ENCODE measurements at regions not wholly inside any gene's neighbourhood (a gene's known extent, or its start where the extent isn't known, plus 50 kb on each side); places are given as distances from the start of the nearest gene placed in this dataset.

DNA sequence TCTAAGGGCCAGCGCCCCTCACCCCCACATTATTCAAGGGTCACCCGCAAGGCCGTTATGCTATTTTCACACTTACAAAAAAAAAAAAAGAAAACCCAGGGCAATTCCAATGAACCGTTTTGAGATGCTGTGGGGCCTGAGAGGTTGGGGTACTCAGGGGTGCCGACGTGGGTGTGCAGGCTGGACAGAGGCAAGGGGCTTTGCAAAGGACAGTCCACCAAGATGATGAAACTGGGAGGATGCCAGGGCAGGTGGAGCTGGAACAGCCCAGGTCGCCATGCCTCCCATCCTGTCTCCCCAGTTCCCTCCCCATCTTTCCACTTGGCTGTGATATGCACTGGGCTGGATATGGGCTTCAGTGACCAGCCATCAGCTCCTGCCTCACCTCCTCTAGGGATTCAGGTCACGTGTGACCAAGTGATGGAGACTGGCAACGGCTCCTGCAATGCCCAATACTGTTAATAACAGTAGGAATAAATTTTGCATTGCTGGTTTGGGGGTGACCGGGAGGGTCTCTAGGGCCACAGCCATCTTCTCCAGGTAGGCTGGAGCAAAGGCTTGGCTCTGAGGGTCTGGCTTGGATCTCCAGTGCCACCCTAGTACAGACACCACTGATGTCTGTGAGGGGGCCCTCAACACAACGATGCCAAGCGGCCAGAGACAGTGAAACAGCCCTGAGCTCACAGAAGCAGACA, 151.3 kb upstream of the TNRC6C start:
- DNase-seq (ENCODE audit: low spot score): peak; percentile 66
- intact Hi-C loops (cut with DNase I): no loop called here

DNA sequence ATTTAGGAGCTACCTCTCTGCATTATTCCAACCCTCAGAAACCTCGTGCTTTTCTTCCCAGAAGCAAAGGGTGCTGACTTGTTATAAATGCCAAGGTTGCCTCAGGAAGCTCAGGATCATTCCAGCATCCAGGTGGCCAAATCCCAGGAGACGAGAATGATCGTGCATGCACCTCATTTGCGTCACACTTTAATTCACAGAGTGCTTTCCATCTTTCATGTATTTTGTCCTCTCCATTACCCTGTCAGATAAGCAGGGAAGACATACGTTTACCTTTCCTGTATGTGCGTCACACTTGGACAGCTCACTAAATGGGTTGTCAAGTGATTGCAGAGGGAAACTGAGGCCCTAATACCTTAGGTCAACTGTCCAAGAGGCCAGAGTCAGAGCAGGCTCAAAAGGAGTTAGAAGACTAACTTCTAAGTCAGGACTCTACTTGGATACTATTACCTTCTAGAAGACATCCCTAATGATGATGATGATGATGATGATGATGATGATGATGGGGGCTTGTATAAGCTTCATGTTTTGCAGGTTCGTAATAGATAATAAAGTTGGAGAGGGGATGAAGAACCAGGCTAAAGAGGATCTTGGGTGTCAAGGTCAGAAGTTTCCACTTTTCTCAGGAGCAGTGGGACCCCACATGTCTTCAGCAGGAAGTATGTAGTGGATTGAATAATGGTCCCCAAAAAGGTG, 150.6 kb upstream of the TNRC6C start:
- intact Hi-C loops (cut with DNase I): no loop called here
- DNase-seq (ENCODE audit: low spot score): peak; percentile 5

DNA sequence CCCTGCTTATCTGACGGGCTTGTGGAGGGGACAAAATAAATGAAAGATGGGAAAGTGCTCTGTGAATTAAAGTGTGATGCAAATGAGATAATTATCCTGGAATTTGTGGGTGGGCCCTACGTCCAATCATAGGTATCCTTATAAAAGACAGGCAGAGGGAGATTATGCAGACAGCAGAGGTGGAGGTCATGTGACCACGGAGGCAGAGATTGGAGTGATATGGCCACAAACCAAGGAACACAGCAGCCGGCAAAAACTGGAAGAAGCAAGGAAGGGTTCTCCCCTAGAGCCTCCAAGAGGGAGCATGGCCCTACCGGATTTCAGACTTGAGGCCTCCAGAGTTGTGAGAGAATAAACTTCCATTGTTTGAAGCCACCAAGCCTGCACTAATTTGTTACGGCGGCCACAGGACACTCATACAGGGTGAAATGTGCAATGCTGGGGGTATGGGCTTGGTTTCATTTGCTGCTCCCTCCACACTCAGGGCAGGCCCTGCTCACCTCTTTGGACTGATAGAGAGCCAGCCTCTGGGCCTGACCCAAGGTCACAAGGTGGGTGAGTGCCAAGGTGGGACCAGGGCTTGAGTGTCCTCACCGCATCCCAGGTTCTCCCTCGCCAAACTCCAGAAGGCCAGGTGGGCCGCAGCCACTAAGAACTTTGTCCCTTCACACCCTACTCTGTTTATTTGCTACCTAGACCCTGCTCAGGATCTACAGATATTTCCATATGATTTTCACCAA, 149.6 kb upstream of the TNRC6C start:
- peak; percentile 76 for DNase-seq (ENCODE audit: low spot score)
- intact Hi-C loops (cut with DNase I): no loop called here

DNA sequence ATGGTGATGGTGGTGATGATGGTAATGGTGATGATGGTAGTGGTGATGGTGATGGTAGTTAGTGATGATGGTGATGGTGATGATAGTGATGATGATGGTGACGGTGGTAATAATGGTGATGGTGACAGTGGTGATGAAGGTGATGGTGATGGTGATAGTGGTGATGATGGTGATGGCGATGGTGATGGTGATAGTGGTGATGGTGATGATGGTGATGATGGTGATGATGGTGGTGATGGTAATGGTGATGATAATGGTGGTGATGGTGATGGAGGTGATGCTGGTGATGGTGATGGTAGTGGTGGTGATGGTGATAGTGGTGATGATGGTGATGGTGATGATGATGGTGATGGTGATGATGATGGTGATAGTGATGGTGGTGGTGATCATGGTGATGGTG, 148.7 kb upstream of the TNRC6C start:
- no peak for DNase-seq (ENCODE audit: low spot score)
- intact Hi-C loops (cut with DNase I): no loop called here

DNA sequence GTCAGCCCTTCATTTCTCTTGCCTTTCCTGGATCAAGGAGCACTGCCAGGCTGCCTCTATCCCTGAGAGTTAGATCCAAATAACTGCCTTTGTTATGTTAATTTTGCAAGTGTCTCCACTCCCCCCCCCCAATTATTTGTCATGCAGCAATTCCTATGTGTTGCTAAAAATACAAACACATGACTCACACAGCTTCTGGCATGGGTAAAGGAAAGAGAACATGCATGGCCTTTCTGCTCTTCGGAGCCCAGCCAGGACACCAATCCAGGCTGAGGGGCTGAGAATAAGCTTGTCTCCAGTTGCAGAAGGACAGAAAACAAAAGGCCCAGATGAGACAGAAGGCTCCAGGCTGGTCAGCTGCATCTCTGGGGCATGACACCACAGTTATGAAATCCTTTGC, 148.0 kb upstream of the TNRC6C start:
- intact Hi-C loops (cut with DNase I): no loop called here
- peak; percentile 87 for DNase-seq (ENCODE audit: low spot score)

DNA sequence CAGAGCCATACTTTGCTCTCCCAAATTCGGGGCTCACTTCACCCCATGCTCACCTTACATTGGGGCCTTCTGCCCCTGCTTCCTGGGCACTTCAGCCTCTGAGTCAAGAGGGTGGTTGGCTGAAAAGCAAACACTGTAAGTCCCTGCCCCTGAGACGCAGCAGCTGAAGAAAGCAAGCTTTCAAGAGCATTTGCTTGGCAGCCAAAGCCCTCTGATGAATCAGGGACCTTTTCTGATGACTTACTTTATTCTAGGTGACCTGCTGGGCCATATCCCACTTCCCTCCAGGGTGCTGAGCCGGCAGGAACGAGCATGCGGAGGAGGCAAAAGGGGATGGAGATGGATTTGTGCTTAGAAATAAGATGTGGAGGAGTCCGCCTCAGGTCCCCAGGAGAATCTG, 147.0 kb upstream of the TNRC6C start:
- DNase-seq (ENCODE audit: low spot score): peak; percentile 77
- intact Hi-C loops (cut with DNase I): no loop called here

DNA sequence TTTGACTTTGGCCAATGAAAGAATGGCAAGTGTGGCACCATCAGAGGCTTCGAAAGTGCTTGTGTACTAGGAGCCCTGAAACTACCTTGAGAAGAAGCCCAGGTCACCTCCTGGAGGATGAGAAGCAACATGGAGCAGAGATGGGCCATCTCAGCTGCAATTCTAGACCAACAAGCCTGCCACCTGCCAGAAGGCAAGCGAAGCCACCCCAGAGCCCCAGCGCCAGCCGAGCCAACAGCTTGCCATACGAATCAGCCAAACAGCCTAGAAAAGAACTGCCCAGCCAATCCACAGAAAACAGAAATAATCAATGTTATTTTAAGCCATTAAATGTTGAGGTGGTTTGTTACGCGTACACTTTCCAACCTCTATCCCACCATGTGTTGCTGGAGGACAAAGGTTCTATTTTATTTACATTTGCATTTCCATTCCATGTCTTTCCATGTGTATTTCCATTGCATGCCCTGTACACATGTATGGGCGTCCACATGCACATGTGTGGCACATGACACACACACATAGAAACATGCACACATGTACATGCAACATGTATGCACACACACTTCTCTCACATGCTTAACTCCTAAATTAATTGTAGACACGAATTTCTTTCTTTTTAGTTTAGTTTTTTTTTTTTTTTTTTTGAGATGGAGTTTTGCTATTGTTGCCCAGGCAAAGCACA, 144.3 kb upstream of the TNRC6C start:
- intact Hi-C loops (cut with DNase I): loop anchor here in 1 of 2 donors (1.0 kb wide), 1 partner anchor 12 kb away; no protein-coding TSS in a partner anchor
- DNase-seq (ENCODE audit: low spot score): no peak

DNA sequence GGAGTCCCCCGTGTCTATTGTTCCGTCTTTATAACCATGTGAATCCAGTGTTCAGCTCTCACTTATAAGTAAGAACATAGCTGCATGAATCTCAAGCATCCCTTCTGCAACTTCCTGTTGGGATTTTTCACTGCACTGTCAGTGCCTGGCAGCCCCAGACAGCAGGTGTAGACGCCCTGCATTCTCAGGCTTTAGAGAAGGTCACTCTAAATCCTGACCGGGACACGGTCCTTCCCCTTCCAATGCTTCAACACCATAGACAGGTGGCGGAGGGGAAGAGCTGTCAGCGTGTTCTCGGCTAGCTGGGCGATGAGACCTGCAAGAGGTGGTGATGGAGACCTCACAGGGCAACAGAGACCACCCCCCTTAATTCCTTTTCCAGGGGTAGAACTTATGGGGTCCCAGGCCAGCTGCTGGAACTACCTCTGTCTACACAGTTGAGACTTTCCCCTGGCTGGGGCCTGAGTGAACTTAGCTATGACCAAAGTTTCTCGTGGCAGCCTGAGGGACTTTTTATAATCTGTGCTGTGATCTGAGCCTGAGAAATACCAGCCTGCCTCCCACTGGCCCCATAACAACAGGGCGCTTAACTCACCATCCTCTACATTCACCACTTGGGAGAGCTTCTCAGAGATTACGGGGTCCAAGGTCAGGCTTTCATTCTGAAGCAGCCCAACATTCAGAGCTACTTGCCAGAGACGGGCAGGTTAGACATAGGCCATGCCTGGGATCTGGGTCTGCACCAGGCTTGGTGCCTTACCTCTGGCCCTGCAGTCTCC, 143.2 kb upstream of the TNRC6C start:
- intact Hi-C loops (cut with DNase I): no loop called here
- peak; percentile 37 for DNase-seq (ENCODE audit: low spot score)

DNA sequence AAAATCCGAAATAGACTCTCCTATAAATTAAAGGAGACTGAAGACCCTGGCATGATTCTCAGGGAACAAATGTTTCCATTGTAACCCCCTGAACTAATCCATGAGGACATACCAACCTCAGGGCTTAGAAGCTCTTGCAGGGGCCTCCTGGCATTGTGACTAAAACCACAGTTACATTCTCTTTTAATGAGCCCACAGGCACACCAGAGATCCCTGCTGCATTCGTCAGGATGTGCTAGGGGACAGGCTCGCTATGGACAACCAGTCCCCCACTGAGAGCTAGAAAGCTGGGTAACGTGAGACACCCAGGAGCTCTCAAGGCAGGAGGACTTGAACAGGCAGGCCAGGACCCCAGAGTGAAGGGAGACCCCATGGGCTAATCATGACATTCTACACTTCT, 140.6 kb upstream of the TNRC6C start:
- no peak for DNase-seq (ENCODE audit: low spot score)
- intact Hi-C loops (cut with DNase I): no loop called here

DNA sequence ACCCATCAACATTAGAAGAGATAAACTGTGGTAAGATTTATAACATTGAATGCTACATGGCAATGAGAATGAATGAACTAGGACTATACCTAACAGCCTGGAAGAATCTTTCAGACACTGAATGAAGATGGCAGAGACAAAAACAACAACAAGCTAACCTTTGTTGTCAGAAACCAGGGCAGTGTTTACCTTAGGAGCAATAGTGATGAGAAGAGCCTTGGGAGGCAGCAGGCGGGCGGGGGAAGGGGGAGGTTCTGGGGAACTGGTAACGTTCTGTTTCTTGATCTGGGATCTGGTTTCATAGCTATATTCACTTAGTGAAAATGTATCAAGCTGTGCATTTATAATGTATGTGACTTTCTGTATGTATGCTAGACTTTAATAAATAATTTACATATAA, 139.0 kb upstream of the TNRC6C start:
- DNase-seq (ENCODE audit: low spot score): peak; percentile 48
- intact Hi-C loops (cut with DNase I): no loop called here

DNA sequence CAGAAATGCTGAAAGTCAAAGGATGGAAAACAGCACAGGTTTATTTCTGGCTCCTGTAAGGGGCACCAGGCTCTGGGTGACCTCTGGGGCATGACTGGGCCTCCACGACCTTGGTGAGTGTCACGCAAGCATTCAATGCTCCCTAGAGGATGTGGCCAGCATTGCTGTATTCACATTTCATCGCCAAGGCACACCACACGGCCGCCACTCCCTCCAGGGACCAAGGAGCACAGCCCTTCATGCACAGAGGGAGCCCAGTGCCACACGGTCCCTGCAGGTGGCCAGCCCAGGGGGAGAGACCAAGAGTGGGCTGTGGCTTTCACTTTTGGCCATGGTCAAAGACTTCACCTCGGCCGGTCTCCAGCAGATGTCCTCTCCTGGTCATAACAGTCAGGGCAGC, 137.4 kb upstream of the TNRC6C start:
- DNase-seq (ENCODE audit: low spot score): peak; percentile 74
- intact Hi-C loops (cut with DNase I): no loop called here

DNA sequence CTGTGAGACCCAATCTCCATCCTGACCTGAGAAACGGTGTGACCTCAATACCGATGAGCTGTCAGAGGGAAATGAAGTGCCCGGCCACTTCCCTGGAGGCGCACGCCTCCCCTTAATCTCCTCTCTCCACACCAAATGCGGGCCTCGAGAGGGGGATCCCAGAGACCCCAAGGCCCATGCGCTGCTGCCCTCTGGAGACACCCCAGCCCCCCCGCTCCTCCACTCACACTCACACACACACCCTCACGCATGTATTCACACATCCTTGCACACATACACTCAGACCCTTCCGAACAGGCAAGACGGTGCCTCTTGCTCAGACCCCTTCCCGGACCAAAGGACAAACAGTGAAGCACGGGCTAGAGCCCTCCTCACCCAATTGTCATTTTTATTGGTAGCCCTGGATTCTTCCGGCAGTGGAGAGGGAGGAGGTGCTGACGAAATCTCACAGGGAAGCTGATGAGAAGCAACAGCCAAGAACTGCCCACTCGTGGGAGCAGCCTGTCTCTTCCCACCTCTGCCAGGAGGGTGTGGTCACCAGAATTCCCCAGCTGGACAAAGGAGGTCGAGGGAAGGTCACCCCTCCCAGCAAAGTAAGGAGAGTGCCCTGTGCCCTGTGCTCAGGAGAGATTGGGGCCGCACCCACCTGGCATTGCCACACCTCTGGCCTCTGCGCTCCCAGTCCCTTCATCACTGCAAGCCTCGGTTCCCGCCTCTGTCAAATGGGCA, 136.0 kb upstream of the TNRC6C start:
- intact Hi-C loops (cut with DNase I): no loop called here

DNA sequence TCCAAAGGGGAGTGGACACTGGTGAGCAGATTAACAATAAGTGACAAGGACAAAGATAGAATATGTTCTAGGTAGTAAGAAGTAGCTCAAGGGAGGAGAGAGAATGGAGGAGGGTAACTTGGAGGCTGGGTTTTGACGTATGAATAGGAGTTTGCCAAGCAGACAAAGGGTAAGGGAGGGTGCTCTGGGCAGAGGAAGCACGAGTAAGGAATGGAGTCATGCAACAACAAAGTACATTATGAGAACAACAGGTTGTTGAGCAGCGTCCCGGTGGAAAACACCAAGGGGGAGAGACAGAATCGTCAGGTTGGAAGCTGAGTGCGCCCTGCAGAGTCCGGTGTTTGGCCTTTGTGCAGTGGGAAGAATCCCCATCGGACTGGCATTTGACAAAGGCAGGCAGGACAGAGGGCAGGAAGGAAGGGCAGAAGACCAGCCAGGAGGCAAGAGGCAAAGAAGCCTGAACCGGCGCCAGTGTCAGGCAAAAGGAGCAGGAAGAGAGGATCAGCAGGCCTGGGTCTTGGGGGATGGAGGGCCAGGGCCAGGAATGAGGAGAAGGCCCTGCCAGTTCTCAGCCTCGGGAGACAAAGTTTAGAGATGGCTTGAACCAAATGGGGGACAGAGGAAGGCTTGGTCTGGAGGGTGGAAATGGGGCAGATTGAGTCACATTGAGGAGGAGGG, 134.3 kb upstream of the TNRC6C start:
- intact Hi-C loops (cut with DNase I): no loop called here
- peak; percentile 71 for DNase-seq (ENCODE audit: low spot score)

More for the DNA sequence above, 136.0 kb upstream of the TNRC6C start:
- DNase-seq (ENCODE audit: low spot score): peak; percentile 84

DNA sequence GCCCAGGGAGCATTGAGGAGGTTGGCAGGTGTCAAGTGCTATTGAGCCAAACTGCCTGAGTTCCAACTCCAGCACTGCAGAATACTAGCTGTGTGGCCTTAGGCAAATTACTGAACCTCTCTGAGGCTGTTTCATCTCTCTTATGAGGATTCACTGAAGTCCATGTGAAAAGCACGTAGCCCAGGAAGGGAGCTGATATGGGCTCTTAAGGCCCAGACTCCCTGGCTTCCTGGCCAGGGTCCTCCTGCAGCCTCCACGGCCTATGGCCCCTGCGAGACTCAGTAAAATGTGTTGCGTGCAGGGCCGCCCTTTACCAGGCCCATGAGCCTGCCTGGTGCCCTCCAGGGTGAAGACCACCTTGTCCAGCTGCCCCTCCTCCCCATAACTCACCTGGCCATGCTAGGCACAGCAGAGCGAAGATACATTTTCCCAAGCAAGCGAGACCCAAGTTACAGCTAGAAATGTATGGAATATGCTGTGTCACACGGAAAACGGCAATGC, 133.7 kb upstream of the TNRC6C start:
- peak; percentile 73 for DNase-seq (ENCODE audit: low spot score)
- intact Hi-C loops (cut with DNase I): no loop called here

DNA sequence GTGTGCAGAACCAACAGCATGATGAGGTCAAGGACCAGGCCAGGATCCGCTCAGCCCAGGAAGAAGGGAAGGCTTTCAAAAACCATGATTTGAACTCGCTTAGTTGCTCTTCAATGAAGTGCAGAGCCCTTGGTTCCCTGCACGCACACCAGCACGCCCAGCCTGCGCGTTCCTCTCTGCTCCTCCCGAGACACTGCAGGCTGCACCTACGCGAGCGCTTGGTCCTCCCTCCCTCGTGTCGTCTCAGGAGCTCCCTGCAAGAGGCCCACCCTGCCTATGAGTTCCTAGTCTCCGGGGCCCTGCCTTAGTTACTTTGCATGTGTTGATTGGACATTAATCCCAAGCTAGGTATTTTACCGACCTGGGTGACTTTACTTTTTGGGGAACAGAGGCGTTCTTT, 132.9 kb upstream of the TNRC6C start:
- intact Hi-C loops (cut with DNase I): no loop called here
- peak; percentile 66 for DNase-seq (ENCODE audit: low spot score)

DNA sequence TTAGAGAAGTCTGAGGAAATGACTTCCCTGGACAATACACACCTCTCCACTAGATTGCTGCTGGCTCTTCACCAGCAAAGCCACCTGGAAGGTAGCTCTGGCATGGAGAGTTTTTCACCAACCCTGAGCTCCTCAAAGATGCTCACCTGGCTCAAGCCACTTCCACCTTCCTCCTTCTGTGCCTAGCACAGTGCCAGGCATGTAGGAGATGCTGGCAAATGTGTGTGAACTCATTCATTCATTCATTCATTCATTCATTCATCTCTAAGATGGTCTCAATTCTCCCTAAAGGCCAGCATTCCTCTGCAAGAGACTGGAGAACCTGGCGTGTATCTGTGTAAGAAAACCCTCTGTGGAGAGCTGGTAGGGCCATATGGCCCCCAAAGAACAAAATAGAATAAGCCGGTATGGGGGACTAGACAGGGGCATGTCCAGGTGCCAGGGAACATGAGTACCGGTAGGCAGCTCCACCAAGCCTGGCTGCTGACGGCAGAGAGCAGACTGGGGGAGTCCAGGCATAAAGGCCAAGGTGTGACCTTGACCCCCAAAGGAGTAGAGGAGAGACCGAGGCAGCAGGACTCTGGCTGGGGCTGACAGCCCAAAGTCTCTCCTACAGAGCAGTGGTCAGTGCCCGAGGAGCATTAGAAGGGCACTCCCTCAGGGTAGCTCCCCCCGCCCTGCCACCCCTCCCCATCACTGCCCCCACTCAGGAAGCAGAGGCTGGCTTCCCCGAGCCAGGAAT, 132.2 kb upstream of the TNRC6C start:
- intact Hi-C loops (cut with DNase I): no loop called here
- peak; percentile 69 for DNase-seq (ENCODE audit: low spot score)

DNA sequence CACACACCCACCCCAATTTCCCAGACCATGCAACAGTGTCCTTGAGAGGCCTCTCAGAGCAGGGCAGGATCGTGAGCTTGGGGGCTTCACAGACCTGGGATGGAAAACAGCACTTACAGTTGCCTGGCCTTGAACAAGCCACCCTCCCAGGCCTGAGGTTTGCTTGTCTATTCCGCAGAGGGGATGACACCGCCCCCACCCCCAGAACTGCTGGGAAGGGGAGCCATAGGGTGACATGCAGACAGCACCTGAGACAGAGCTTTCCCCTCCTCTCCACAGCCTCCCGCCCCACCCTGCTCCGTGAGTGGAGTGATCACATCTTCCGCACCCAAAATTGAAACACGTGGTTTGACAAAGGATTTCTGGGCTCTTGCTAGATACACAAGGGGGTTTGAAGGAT, 131.5 kb upstream of the TNRC6C start:
- DNase-seq (ENCODE audit: low spot score): peak; percentile 69
- intact Hi-C loops (cut with DNase I): no loop called here
